H1 (cell line): ENCODE measurements at regions not wholly inside any gene's neighbourhood (a gene's known extent, or its start where the extent isn't known, plus 50 kb on each side); places are given as distances from the start of the nearest gene placed in this dataset.
A peak's percentile ranks its signal among the peaks of the same experiment; 100 is the strongest.

Experiments used
- CTCF ChIA-PET: fragments of 300-600 bp; sonication (Branson Sonifier 250); formaldehyde crosslinking; loops from one replicate; lab custom pipeline; 2021; ENCODE audit not compliant: partially characterized antibody; lab: Charles Lee
- POLR2A ChIA-PET: fragments of 300-600 bp; sonication (Branson Sonifier 250); formaldehyde crosslinking; loops from one replicate; lab custom pipeline; 2021; ENCODE audit warnings: inconsistent platforms; ENCODE audit not compliant: partially characterized antibody; lab: Charles Lee
- DNase-seq, 2 experiments: peaks; one replicate each; pipeline versions ENCODE4 v3.0.0 to v3.0.0-alpha.2; 2010 to 2022; ENCODE audit warnings: low spot score in 2 of 2, low read depth in 1 of 2, mixed read lengths in 1 of 2
- FAIRE-seq: peaks from 2 replicates; lab custom pipeline; 2011; peaks lifted over from hg19 to GRCh38; lab: Jason Lieb, UNC
- H2AFZ ChIP-seq: 2 replicates; pipeline ENCODE4 v1.8.1; 2012; ENCODE audit warnings: low read length, inconsistent platforms
- H2AK5ac ChIP-seq: 2 replicates; pipeline ENCODE4 v1.6.1; 2013; ENCODE audit warnings: low read depth, low read length
- H2BK120ac ChIP-seq: replicated peaks from 2 replicates; pipeline ENCODE3; 2013; ENCODE audit warnings: low read depth, low read length, inconsistent platforms
- H2BK12ac ChIP-seq: 2 replicates; pipeline ENCODE4 v1.6.1; 2013; ENCODE audit warnings: low read depth, low read length
- H2BK15ac ChIP-seq: 2 replicates; pipeline ENCODE4 v1.6.1; 2013; ENCODE audit warnings: low read length
- H2BK20ac ChIP-seq: 2 replicates; pipeline ENCODE4 v1.6.1; 2013; ENCODE audit warnings: low read length
- H2BK5ac ChIP-seq: 2 replicates; pipeline ENCODE4 v1.6.1; 2013; ENCODE audit warnings: low read depth, low read length
- H3K14ac ChIP-seq: 2 replicates; pipeline ENCODE4 v1.6.1; 2013; ENCODE audit warnings: inconsistent platforms; ENCODE audit not compliant: insufficient read length
- H3K18ac ChIP-seq: 2 replicates; pipeline ENCODE4 v1.6.1; 2013; ENCODE audit warnings: low read length; ENCODE audit errors: extremely low read depth
- H3K23ac ChIP-seq: 2 replicates; pipeline ENCODE4 v1.6.1; 2013; ENCODE audit warnings: inconsistent platforms; ENCODE audit not compliant: insufficient read length
- H3K23me2 ChIP-seq: 2 replicates; pipeline ENCODE4 v1.6.1; 2013; ENCODE audit warnings: low read depth, low read length
- H3K27ac ChIP-seq: 2 replicates; pipeline ENCODE4 v1.6.1; 2011; ENCODE audit warnings: low read depth, low read length, inconsistent platforms
- H3K27me3 ChIP-seq, 4 experiments: replicated peaks in 1 of 4; 1 replicate in 1 of 4; 2 replicates in 3 of 4; pipeline versions ENCODE4 v1.6.1 to v1.8.1; 2011 to 2013; ENCODE audit warnings: low read length in 3 of 4, mild to moderate bottlenecking in 3 of 4, inconsistent platforms in 2 of 4, mixed read lengths in 2 of 4, moderate library complexity in 1 of 4; ENCODE audit not compliant: control insufficient read depth in 3 of 4, insufficient read depth in 3 of 4; ENCODE audit errors: extremely low read depth in 1 of 4
- H3K36me3 ChIP-seq, 4 experiments: 2 replicates each; pipeline versions ENCODE4 v1.6.1 to v1.8.1; 2011 to 2013; ENCODE audit warnings: mild to moderate bottlenecking in 4 of 4, low read length in 3 of 4, moderate library complexity in 2 of 4, control low read depth in 1 of 4, inconsistent platforms in 1 of 4; ENCODE audit not compliant: insufficient read depth in 4 of 4, control insufficient read depth in 2 of 4
- H3K4ac ChIP-seq: replicated peaks from 2 replicates; pipeline ENCODE3; 2013; ENCODE audit warnings: low read length, low read depth, mixed read lengths, inconsistent platforms; ENCODE audit not compliant: insufficient read length
- H3K4me1 ChIP-seq, 4 experiments: replicated peaks in 1 of 4; 1 replicate in 1 of 4; 2 replicates in 3 of 4; pipeline versions ENCODE4 v1.6.1 to v1.8.1; 2011 to 2013; ENCODE audit warnings: low read length in 3 of 4, inconsistent platforms in 2 of 4, mixed read lengths in 1 of 4; ENCODE audit not compliant: insufficient read depth in 4 of 4, control insufficient read depth in 3 of 4
- H3K4me2 ChIP-seq, 2 experiments: 2 replicates each; pipeline versions ENCODE4 v1.6.1 to v1.8.1; 2011 to 2013; ENCODE audit warnings: low read depth in 2 of 2, low read length in 2 of 2, control low read depth in 1 of 2, inconsistent platforms in 1 of 2, mild to moderate bottlenecking in 1 of 2; ENCODE audit not compliant: insufficient read depth in 1 of 2
- H3K4me3 ChIP-seq, 4 experiments: fragments of 200-600, 300-600 bp in 1 of 4; sonication (generic), shearing (Covaris generic), sonication (Bioruptor Twin) in 1 of 4; 2 replicates each; pipeline versions ENCODE4 v1.5.1 to v1.8.1; 2011 to 2016; ENCODE audit warnings: low read length in 4 of 4, low read depth in 3 of 4, control low read depth in 2 of 4, inconsistent platforms in 2 of 4, mild to moderate bottlenecking in 2 of 4, mixed read lengths in 1 of 4, moderate library complexity in 1 of 4; ENCODE audit not compliant: insufficient read depth in 2 of 4; ENCODE audit errors: extremely low read depth in 1 of 4
- H3K56ac ChIP-seq: replicated peaks from 2 replicates; pipeline ENCODE3; 2013; ENCODE audit warnings: low read depth, mild to moderate bottlenecking, mixed read lengths, low read length, inconsistent platforms; ENCODE audit not compliant: insufficient read length
- H3K79me1 ChIP-seq: 2 replicates; pipeline ENCODE4 v1.6.1; 2013; ENCODE audit warnings: low read depth, low read length, control low read depth
- H3K79me2 ChIP-seq, 2 experiments: 2 replicates each; pipeline versions ENCODE4 v1.6.1 to v1.8.1; 2012 to 2013; ENCODE audit warnings: low read length in 2 of 2, mild to moderate bottlenecking in 2 of 2, inconsistent platforms in 1 of 2; ENCODE audit not compliant: insufficient read depth in 2 of 2, control insufficient read depth in 1 of 2
- H3K9ac ChIP-seq, 4 experiments: replicated peaks in 1 of 4; 1 replicate in 1 of 4; 2 replicates in 3 of 4; pipeline versions ENCODE4 v1.6.1 to v1.8.1; 2011 to 2013; ENCODE audit warnings: low read depth in 3 of 4, low read length in 3 of 4, control low read depth in 2 of 4, mild to moderate bottlenecking in 2 of 4, moderate library complexity in 2 of 4, inconsistent platforms in 1 of 4; ENCODE audit errors: extremely low read depth in 1 of 4
- H3K9me3 ChIP-seq, 2 experiments: 2 replicates each; pipeline versions ENCODE4 v1.6.1 to v1.8.1; 2012 to 2013; ENCODE audit warnings: mild to moderate bottlenecking in 2 of 2, moderate library complexity in 2 of 2, control low read depth in 1 of 2, inconsistent platforms in 1 of 2, low read depth in 1 of 2, low read length in 1 of 2, mixed read lengths in 1 of 2; ENCODE audit not compliant: insufficient read depth in 2 of 2
- H4K20me1 ChIP-seq, 2 experiments: replicated peaks in 1 of 2; 2 replicates each; pipeline versions ENCODE3 to v1.8.1; 2011 to 2013; ENCODE audit warnings: inconsistent platforms in 2 of 2, low read length in 2 of 2, mild to moderate bottlenecking in 1 of 2; ENCODE audit not compliant: insufficient read depth in 2 of 2, control insufficient read depth in 1 of 2
- H4K5ac ChIP-seq: 2 replicates; pipeline ENCODE4 v1.6.1; 2013; ENCODE audit warnings: low read length, low read depth, mixed read lengths, inconsistent platforms; ENCODE audit not compliant: insufficient read length
- H4K8ac ChIP-seq: 2 replicates; pipeline ENCODE4 v1.8.0; 2013; ENCODE audit warnings: mild to moderate bottlenecking, moderate library complexity, low read length, inconsistent platforms; ENCODE audit not compliant: insufficient read depth; ENCODE audit errors: extremely low read depth
- H4K91ac ChIP-seq: replicated peaks from 2 replicates; pipeline ENCODE3; 2013; ENCODE audit warnings: low read length, mixed read lengths, inconsistent platforms; ENCODE audit not compliant: insufficient read length
- SP2 ChIP-seq: IDR thresholded peaks from 2 replicates; pipeline ENCODE4 v1.6.1; 2012; ENCODE audit warnings: mild to moderate bottlenecking, low read length, inconsistent platforms
- TAF1 ChIP-seq: IDR thresholded peaks from 2 replicates; pipeline ENCODE4 v1.6.1; 2011; ENCODE audit warnings: mild to moderate bottlenecking, low read depth, low read length
- WGBS, 2 experiments: shearing (Covaris generic) in 1 of 2; methylation state at CpG; one replicate each; pipeline versions ENCODE4 v1.1.6 to v1.1.7; 2013 to 2015; ENCODE audit warnings: low lambda C conversion rate in 2 of 2, mixed read lengths in 2 of 2, inconsistent platforms in 1 of 2, low coverage in 1 of 2, missing lambda C conversion rate in 1 of 2; ENCODE audit not compliant: insufficient replicate concordance in 2 of 2, insufficient coverage in 1 of 2, insufficient read length in 1 of 2; ENCODE audit errors: extremely low coverage in 1 of 2, missing lambda C conversion rate in 1 of 2; 5-methylcytosine and 5-hydroxymethylcytosine counted together

DNA sequence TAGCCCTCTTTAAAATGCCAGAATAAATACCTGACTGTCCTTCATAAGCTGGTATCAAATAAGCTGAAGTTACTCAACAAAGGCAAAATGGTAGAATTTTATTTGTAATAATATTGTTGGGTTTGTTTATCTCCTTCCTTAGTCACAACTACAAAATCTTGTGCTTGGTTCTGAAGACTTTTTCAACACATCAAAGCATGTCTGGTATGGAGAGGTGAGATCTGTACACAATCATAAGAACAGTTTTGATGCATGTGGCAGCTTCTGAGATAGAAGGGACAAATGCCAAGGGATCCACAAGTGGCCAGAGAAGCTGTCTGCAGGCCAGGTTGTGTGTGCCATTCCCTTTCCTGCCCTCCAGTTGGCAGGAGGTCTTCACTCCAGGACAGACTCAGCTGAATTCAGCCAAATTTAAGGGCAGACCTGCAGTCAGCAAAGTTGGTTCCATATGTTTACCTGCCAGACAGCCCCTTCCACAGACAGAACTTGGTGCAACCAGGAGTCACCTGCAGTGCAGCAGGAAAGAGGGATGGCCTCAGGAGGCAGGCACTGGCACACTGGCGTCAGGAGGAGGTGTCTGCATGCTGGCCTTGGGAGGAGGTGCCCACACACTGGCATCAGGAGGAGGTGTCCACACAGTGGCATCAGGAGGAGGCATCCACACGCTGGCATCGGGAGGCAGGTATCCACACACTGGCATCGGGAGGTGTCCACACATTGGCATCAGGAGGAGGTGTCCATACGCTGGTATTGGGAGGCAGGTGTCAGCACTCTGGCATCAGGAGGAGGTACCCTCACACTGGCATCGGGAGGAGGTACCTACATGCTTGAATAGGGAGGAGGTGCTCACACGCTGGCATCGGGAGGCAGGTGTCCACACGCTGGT is 93.1 kb upstream of the IKZF1 start:
- H3K36me3 ChIP-seq: no peaks in the 10 kb centered on the region
- H2BK15ac ChIP-seq: 0 out of 2 replicates have a peak overlapping the region, but pooled peaks have one; percentile 9
- H3K23ac ChIP-seq: no peak overlapping the region
- H3K9me3 ChIP-seq: no peaks in the 10 kb centered on the region
- H2AK5ac ChIP-seq: no peak overlapping the region
- FAIRE-seq: no peak
- no peak overlapping the region for H2BK12ac ChIP-seq
- H3K4me3 ChIP-seq: no peak overlapping the region
- H2BK5ac ChIP-seq: no peak overlapping the region
- H4K5ac ChIP-seq: no peak overlapping the region
- no peak overlapping the region for H4K8ac ChIP-seq
- no peak overlapping the region for H2BK120ac ChIP-seq
- no peaks in the 10 kb centered on the region for H3K79me1 ChIP-seq
- no peaks in the 10 kb centered on the region for H4K20me1 ChIP-seq
- H3K14ac ChIP-seq: no peak overlapping the region
- no peak overlapping the region for H4K91ac ChIP-seq
- H3K27ac ChIP-seq: no peak overlapping the region
- no peaks in the 10 kb centered on the region for H3K4me1 ChIP-seq
- no peak overlapping the region for H3K56ac ChIP-seq
- H3K9ac ChIP-seq: no peak overlapping the region
- H3K27me3 ChIP-seq: no peaks in the 10 kb centered on the region
- H3K23me2 ChIP-seq: no peaks in the 10 kb centered on the region
- no peak overlapping the region for H3K18ac ChIP-seq
- H2BK20ac ChIP-seq: no peak overlapping the region
- WGBS, 2 experiments: 94% methylated on average over 8 of the region's 9 CpGs; no CpG with 5 or more reads in 1 of the 2 experiments
- no peak overlapping the region for H2AFZ ChIP-seq
- DNase-seq: no peak
- H3K4ac ChIP-seq: no peak overlapping the region
- no peak overlapping the region for H3K4me2 ChIP-seq
- H3K79me2 ChIP-seq: no peaks in the 10 kb centered on the region
- POLR2A ChIA-PET: no interaction called here
- TF ChIP-seq SP2: no peak
- TF ChIP-seq TAF1: no peak
- TF ChIP-seq, all 59 proteins: peak for 0
- CTCF ChIA-PET: interaction anchor here (1.1 to 2.2 kb wide), 4 partner anchors 14 to 156 kb away, joined by 3 to 8 read pairs (median 4); no protein-coding TSS in a partner anchor
